GM23338 (cell line): ENCODE measurements at regions not wholly inside any gene's neighbourhood (a gene's known extent, or its start where the extent isn't known, plus 50 kb on each side); places are given as distances from the start of the nearest gene placed in this dataset.

ENCODE experiments used
- ATAC-seq: fragments of 200-7000 bp; cut with Tn5 transposase; 3 replicates; pipeline ENCODE4 v1.9.1; 2020
- DNase-seq: peaks from one replicate; pipeline ENCODE4 v3.0.0-alpha.2; 2015; ENCODE audit warnings: low spot score
- H2AFZ ChIP-seq: fragments of 200-600 bp; sonication (generic); 2 replicates; pipeline ENCODE4 v1.8.0; 2016; ENCODE audit warnings: antibody characterized with exemption, mild to moderate bottlenecking, moderate library complexity
- H3F3A ChIP-seq: fragments of 200-600 bp; sonication (generic); replicated peaks from 2 replicates; pipeline ENCODE4 v1.8.0; 2017; ENCODE audit warnings: antibody characterized with exemption, mixed run types, low read depth
- H3K27ac ChIP-seq: fragments of 200-600 bp; sonication (generic); 2 replicates; pipeline ENCODE4 v1.6.1; 2016; ENCODE audit warnings: low read depth
- H3K27me3 ChIP-seq: fragments of 200-600 bp; sonication (generic); 2 replicates; pipeline ENCODE4 v1.8.0; 2016; ENCODE audit warnings: mild to moderate bottlenecking, mixed run types, moderate library complexity; ENCODE audit not compliant: insufficient read depth
- H3K36me3 ChIP-seq: fragments of 200-600 bp; sonication (generic); 2 replicates; pipeline ENCODE4 v1.8.0; 2016; ENCODE audit warnings: mild to moderate bottlenecking; ENCODE audit not compliant: insufficient read depth
- H3K4me1 ChIP-seq: fragments of 200-600 bp; sonication (generic); 2 replicates; pipeline ENCODE4 v1.8.0; 2016; ENCODE audit warnings: mild to moderate bottlenecking, moderate library complexity; ENCODE audit not compliant: insufficient read depth
- H3K4me2 ChIP-seq: fragments of 200-600 bp; sonication (generic); 2 replicates; pipeline ENCODE4 v1.7.1; 2017; ENCODE audit warnings: mixed run types
- H3K4me3 ChIP-seq: fragments of 200-600 bp; sonication (generic); 2 replicates; pipeline ENCODE4 v1.6.1; 2016; ENCODE audit warnings: mixed run types
- H3K79me2 ChIP-seq: fragments of 200-600 bp; sonication (generic); replicated peaks from 2 replicates; pipeline ENCODE4 v1.8.0; 2017; ENCODE audit warnings: mild to moderate bottlenecking; ENCODE audit not compliant: insufficient read depth
- H3K9me2 ChIP-seq: fragments of 200-600 bp; sonication (generic); 2 replicates; pipeline ENCODE4 v1.8.0; 2017; ENCODE audit not compliant: insufficient read depth
- H4K20me1 ChIP-seq: fragments of 200-600 bp; sonication (generic); replicated peaks from 2 replicates; pipeline ENCODE4 v1.8.0; 2017; ENCODE audit warnings: mild to moderate bottlenecking; ENCODE audit not compliant: insufficient read depth
- H3K27ac Mint-ChIP-seq: 2 replicates; pipeline ENCODE4 v1.8.0; 2020; ENCODE audit warnings: inconsistent platforms, mild to moderate bottlenecking, moderate library complexity, mixed read lengths
- H3K27me3 Mint-ChIP-seq: 3 replicates; pipeline ENCODE4 v1.8.0; 2022; ENCODE audit warnings: low read depth, mild to moderate bottlenecking, moderate library complexity, mixed read lengths, inconsistent platforms; ENCODE audit not compliant: insufficient read depth, poor library complexity
- H3K36me3 Mint-ChIP-seq: 3 replicates; pipeline ENCODE4 v1.8.0; 2021; ENCODE audit warnings: low read depth, mild to moderate bottlenecking, inconsistent platforms, moderate library complexity, mixed read lengths
- H3K4me1 Mint-ChIP-seq: 3 replicates; pipeline ENCODE4 v1.8.0; 2020; ENCODE audit warnings: mild to moderate bottlenecking, inconsistent platforms, mixed read lengths
- H3K4me3 Mint-ChIP-seq: 3 replicates; pipeline ENCODE4 v1.8.0; 2021; ENCODE audit warnings: moderate library complexity, mild to moderate bottlenecking, inconsistent platforms, mixed read lengths
- H3K9me3 Mint-ChIP-seq: 3 replicates; pipeline ENCODE4 v1.8.0; 2020; ENCODE audit warnings: moderate library complexity, mild to moderate bottlenecking, inconsistent platforms, mixed read lengths
- CREB1 ChIP-seq: fragments of 250-450 bp; sonication (Bioruptor Pico); IDR thresholded peaks from 2 replicates; pipeline ENCODE4 v1.5.0; 2020; ENCODE audit warnings: low read depth, mild to moderate bottlenecking, moderate library complexity
- EZH2phosphoT487 ChIP-seq: fragments of 200-600 bp; sonication (generic); IDR thresholded peaks from one replicate; pipeline ENCODE4 v1.8.1; 2018; ENCODE audit warnings: antibody characterized with exemption; ENCODE audit not compliant: unreplicated experiment
- JUNB ChIP-seq: IDR thresholded peaks from one replicate; pipeline ENCODE4 v1.6.1; 2016; ENCODE audit warnings: antibody characterized with exemption; ENCODE audit not compliant: unreplicated experiment
- NANOG ChIP-seq: IDR thresholded peaks from 2 replicates; pipeline ENCODE4 v1.6.1; 2016; ENCODE audit warnings: antibody characterized with exemption, borderline replicate concordance
- POLR2AphosphoS5 ChIP-seq: IDR thresholded peaks from 2 replicates; pipeline ENCODE4 v1.6.1; 2016; ENCODE audit warnings: antibody characterized with exemption, low read depth
- STAT1 ChIP-seq: IDR thresholded peaks from one replicate; pipeline ENCODE4 v1.6.1; 2016; ENCODE audit warnings: antibody characterized with exemption; ENCODE audit not compliant: unreplicated experiment
- ZNF114 ChIP-seq: fragments of 250-450 bp; sonication (Bioruptor Pico); IDR thresholded peaks from 2 replicates; pipeline ENCODE4 v1.5.0; 2020; ENCODE audit warnings: mild to moderate bottlenecking, moderate library complexity
- TF ChIP-seq, protein P1 (sequence below): fragments of 250-450 bp; sonication (Bioruptor Pico); IDR thresholded peaks from 2 replicates; pipeline ENCODE4 v1.5.0; 2020; ENCODE audit warnings: mild to moderate bottlenecking, moderate library complexity
- TF ChIP-seq, protein P2 (sequence below): IDR thresholded peaks from 2 replicates; pipeline ENCODE4 v1.6.1; 2016; ENCODE audit warnings: antibody characterized with exemption

- TF ChIP-seq, protein P1, sequence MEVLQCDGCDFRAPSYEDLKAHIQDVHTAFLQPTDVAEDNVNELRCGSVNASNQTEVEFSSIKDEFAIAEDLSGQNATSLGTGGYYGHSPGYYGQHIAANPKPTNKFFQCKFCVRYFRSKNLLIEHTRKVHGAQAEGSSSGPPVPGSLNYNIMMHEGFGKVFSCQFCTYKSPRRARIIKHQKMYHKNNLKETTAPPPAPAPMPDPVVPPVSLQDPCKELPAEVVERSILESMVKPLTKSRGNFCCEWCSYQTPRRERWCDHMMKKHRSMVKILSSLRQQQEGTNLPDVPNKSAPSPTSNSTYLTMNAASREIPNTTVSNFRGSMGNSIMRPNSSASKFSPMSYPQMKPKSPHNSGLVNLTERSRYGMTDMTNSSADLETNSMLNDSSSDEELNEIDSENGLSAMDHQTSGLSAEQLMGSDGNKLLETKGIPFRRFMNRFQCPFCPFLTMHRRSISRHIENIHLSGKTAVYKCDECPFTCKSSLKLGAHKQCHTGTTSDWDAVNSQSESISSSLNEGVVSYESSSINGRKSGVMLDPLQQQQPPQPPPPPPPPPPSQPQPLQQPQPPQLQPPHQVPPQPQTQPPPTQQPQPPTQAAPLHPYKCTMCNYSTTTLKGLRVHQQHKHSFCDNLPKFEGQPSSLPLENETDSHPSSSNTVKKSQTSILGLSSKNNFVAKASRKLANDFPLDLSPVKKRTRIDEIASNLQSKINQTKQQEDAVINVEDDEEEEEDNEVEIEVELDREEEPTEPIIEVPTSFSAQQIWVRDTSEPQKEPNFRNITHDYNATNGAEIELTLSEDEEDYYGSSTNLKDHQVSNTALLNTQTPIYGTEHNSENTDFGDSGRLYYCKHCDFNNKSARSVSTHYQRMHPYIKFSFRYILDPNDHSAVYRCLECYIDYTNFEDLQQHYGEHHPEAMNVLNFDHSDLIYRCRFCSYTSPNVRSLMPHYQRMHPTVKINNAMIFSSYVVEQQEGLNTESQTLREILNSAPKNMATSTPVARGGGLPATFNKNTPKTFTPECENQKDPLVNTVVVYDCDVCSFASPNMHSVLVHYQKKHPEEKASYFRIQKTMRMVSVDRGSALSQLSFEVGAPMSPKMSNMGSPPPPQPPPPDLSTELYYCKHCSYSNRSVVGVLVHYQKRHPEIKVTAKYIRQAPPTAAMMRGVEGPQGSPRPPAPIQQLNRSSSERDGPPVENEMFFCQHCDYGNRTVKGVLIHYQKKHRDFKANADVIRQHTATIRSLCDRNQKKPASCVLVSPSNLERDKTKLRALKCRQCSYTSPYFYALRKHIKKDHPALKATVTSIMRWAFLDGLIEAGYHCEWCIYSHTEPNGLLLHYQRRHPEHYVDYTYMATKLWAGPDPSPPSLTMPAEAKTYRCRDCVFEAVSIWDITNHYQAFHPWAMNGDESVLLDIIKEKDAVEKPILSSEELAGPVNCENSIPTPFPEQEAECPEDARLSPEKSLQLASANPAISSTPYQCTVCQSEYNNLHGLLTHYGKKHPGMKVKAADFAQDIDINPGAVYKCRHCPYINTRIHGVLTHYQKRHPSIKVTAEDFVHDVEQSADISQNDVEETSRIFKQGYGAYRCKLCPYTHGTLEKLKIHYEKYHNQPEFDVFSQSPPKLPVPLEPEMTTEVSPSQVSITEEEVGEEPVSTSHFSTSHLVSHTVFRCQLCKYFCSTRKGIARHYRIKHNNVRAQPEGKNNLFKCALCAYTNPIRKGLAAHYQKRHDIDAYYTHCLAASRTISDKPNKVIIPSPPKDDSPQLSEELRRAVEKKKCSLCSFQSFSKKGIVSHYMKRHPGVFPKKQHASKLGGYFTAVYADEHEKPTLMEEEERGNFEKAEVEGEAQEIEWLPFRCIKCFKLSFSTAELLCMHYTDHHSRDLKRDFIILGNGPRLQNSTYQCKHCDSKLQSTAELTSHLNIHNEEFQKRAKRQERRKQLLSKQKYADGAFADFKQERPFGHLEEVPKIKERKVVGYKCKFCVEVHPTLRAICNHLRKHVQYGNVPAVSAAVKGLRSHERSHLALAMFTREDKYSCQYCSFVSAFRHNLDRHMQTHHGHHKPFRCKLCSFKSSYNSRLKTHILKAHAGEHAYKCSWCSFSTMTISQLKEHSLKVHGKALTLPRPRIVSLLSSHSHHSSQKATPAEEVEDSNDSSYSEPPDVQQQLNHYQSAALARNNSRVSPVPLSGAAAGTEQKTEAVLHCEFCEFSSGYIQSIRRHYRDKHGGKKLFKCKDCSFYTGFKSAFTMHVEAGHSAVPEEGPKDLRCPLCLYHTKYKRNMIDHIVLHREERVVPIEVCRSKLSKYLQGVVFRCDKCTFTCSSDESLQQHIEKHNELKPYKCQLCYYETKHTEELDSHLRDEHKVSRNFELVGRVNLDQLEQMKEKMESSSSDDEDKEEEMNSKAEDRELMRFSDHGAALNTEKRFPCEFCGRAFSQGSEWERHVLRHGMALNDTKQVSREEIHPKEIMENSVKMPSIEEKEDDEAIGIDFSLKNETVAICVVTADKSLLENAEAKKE (CRISPR knock-in tag): no peak
- TF ChIP-seq POLR2AphosphoS5: no peak
- no peak for TF ChIP-seq NANOG
- no peak for TF ChIP-seq JUNB
- no peak for TF ChIP-seq EZH2phosphoT487
- TF ChIP-seq STAT1: no peak
These were observed 612.2 kb upstream of the POM121L12 start (continued) for GRCh38 chr7:52423251-52423650.

GRCh38 chr7:52413051-52413450, 622.4 kb upstream of the POM121L12 start:
- Mint-ChIP-seq H3K27ac (no peak overlapping the region), H3K27me3 (no peaks in the 10 kb centered on the region)
- ATAC-seq: no peak

More at GRCh38 chr7:52413051-52413450, 622.4 kb upstream of the POM121L12 start:
- Histone ChIP-seq H3K27ac (no peak overlapping the region), H3K4me2 (no peak overlapping the region), H3K27me3 (no peaks in the 10 kb centered on the region), H3K4me3 (no peak overlapping the region), H3K4me1 (no peaks in the 10 kb centered on the region), H3K36me3 (no peaks in the 10 kb centered on the region), H3F3A (no peaks in the 10 kb centered on the region), H3K9me2 (peaks cover 5% of the 10 kb centered on the region; the same call in 1 of the 2 replicates), H2AFZ (no peak overlapping the region), H4K20me1 (no peaks in the 10 kb centered on the region), H3K79me2 (no peaks in the 10 kb centered on the region)
- no peak for DNase-seq
- H3K36me3 Mint-ChIP-seq: peaks cover 7% of the 10 kb centered on the region; the same call in 2 of the 3 replicates
- TF ChIP-seq ZNF114 (CRISPR knock-in tag) (no peak), NANOG (no peak), STAT1 (no peak), CREB1 (CRISPR knock-in tag) (no peak)
- TF ChIP-seq, protein P2, sequence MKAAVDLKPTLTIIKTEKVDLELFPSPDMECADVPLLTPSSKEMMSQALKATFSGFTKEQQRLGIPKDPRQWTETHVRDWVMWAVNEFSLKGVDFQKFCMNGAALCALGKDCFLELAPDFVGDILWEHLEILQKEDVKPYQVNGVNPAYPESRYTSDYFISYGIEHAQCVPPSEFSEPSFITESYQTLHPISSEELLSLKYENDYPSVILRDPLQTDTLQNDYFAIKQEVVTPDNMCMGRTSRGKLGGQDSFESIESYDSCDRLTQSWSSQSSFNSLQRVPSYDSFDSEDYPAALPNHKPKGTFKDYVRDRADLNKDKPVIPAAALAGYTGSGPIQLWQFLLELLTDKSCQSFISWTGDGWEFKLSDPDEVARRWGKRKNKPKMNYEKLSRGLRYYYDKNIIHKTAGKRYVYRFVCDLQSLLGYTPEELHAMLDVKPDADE: no peak
- no peaks in the 10 kb centered on the region for H3K4me1 Mint-ChIP-seq
- H3K4me3 Mint-ChIP-seq: no peak overlapping the region
- peaks cover 11% of the 10 kb centered on the region; the same call in 2 of the 3 replicates for H3K9me3 Mint-ChIP-seq
